ENCODE measurements at regions not wholly inside any gene's neighbourhood (a gene's known extent, or its start where the extent isn't known, plus 50 kb on each side); places are given as distances from the start of the nearest gene placed in this dataset.
"Not testable (repeated sequence)": the region's sequence is repeated elsewhere in the genome, so short reads cannot be mapped to it uniquely, and the experiment has no call there.

DNA sequence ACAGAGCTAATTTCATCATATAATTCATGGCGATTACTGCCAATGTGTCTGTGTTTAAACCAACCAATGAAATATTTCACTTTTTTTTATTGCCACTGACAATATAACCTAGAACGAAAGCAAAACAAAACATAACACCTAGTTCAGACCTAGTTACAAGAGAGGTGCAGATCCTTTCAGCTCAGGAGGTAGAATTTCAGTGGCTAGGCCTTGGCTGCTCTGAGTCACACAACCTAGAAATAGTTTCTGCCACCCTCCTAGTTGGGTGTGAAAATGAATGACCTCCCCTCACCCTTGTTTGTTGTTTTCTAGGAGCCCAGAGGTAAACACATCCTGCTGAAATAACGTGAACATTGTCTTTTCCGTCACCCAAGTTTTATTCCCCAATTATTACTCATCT lies 356.3 kb downstream of the HTR1B start:
- in situ Hi-C loops (cut with MboI; ENCODE audit: low pct_unique_long_range_greater_than_20kb, low sequenced_read_pairs): no loop called here
- DNase-seq: no peak

DNA sequence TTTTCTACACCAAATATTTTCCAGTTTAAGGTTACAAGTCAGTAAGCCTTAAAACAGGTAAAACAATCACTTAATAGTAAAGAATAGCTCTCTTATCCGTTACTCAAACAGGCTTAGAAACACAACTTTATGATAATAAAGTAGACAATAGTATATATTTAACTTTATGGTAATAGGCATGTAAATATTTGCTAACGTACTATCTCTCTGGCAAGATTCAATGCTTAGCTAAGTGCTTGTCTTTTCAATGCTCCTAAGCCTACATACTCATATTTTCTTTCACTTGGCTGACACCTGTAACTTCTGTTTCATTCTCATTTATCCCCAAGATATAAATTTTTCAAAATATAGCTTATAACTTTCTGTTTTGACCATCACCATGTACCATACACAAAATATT lies 358.2 kb downstream of the HTR1B start:
- in situ Hi-C loops (cut with MboI; ENCODE audit: low pct_unique_long_range_greater_than_20kb, low sequenced_read_pairs): no loop called here
- no peak for DNase-seq

DNA sequence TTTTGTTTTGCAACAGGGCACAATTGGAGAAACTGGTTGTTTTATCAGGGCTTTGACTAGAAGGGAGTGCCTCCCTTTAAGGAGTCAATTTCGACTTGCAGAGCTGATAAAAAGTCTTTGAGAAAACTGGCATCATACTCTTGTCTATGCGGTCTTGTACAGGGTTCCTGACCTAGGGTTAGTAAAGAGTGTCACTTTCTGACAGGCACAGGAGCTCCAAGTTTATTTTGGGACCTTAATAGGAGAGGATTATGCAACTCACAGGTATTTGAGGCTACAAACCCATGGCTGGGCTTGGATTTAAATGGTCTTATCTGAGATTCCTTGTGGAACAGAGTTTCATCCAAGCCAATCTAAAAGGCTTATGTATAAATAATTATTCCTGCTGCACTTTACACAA lies 365.4 kb downstream of the HTR1B start:
- no peak for DNase-seq
- in situ Hi-C loops (cut with MboI; ENCODE audit: low pct_unique_long_range_greater_than_20kb, low sequenced_read_pairs): no loop called here

DNA sequence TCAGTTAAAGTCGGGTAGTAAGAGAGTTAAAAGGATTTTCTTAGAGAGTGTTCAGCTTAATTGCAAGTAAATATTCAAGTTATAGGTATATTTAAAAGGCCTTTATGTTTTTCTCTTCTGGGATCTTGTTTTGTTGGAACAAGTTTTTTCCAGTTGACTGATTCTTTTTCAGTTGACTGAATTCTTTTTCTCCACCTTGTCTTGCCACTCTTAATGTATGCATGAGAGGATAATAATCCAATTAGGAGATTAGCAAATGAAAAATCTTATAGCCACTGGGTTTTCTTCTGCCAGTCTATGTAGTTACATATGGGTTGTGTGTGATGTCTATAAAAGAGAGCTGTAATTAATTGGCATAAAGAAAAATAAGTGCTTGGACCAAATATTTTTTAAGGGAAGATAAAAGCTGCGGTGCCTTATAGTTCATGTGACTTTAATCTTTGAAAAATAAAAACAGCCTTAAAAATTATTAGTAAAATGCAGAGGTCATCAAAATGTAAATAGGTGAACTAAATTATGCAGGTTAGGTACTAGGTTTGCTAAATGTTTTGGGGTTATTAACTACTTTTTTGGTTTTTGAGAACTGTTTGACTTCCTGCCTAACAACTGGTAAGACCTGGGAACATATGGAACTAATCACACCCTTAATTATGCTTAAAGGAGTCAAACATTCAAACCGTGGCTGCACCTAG lies 367.2 kb downstream of the HTR1B start:
- DNase-seq: no peak
- in situ Hi-C loops (cut with MboI; ENCODE audit: low pct_unique_long_range_greater_than_20kb, low sequenced_read_pairs): no loop called here

DNA sequence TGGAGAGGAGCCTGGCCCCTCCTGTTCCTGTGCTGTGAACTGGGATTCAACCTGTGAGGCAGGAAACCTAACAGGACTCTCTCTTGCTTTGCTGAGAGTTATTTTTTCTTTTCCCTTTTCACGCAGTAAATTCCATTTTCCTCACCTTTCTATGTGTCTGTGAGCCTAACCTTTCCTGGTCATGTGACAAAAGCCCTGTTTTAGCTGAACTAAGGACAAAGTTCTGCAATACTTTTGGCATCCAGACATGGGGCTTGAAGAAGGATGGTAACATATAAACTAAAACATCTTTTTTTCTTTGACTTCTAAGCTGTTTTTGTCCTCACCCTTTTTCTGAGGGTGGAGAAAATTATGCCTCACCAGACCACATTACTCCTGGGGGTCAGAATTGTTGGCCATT lies 368.5 kb downstream of the HTR1B start:
- in situ Hi-C loops (cut with MboI; ENCODE audit: low pct_unique_long_range_greater_than_20kb, low sequenced_read_pairs): no loop called here
- DNase-seq: no peak

DNA sequence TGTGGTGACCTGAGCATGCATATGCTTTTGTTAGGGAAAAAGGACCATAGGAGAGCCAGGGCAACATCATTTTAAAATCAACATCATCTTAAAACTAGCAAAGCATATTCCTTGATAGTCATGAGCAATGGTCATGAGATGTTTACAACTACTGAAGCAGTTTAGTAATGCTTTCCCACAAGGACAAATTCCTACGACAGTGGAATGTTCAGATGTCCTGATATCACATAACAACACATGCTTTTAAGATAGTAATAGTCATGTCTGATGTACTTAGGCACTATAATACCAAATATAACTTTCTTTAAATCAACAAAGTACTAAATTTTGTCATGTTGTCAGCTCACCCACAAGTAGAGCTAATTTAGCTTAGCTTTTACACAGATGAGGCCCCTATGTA lies 370.3 kb downstream of the HTR1B start:
- DNase-seq: no peak
- in situ Hi-C loops (cut with MboI; ENCODE audit: low pct_unique_long_range_greater_than_20kb, low sequenced_read_pairs): no loop called here

DNA sequence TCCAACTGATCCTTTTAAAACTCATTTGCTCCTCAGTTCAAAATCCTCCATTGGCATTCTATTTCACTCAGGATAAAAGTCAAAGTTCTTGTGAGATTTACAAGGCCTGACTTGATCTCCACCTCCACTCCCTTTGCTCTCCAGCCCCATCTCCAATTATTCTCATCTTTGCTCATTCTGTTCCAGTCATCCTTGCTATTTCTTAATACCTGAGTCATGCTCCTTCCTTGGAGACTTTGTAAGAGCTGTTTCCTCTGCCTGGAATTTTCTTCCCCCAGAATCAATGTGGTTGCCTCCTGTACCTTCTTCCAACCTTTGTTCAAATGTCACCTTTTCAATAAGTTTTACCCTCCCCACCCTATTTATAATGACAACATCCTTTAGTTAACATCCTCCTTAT lies 373.5 kb downstream of the HTR1B start:
- in situ Hi-C loops (cut with MboI; ENCODE audit: low pct_unique_long_range_greater_than_20kb, low sequenced_read_pairs): no loop called here
- DNase-seq: no peak

DNA sequence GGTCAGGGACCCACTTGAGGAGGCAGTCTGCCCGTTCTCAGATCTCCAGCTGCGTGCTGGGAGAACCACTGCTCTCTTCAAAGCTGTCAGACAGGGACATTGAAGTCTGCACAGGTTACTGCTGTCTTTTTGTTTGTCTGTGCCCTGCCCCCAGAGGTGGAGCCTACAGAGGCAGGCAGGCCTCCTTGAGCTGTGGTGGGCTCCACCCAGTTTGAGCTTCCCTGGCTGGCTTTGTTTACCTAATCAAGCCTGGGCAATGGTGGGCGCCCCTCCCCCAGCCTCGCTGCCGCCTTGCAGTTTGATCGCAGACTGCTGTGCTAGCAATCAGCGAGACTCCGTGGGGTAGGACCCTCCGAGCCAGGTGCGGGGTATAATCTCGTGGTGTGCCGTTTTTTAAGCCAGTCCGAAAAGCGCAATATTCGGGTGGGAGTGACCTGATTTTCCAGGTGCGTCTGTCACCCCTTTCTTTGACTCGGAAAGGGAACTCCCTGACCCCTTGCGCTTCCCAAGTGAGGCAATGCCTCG lies 375.4 kb downstream of the HTR1B start:
- not testable (repeated sequence) for DNase-seq

DNA sequence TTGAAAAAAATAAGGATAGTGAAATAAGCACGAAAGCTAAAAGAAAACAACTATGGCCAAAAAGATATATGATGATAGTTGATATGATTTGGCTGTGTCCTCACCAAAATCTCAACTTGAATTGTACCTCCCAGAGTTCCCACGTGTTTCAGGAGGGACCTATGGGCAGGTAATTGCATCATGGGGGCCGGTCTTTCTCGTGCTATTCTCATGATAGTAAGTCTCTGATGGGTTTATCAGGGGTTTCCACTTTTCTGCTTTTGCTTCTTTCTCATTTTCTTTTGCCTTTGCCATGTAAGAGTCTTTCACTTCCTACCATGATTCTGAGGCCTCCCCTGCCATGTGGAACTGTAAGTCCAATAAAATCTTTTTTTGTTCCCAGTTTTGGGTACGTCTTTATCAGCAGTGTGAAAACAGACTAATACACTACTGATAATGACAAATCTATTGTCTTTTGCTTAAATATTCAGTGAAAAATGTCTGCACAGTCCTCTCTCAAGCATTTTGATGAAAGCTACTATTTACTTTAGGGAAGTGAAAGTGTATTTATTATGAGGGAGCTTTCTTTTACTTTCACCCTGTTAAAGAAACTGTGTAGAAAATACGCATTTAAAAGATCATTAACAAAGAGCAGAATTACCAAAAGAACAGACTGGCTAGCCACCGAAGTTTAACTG lies 389.1 kb downstream of the HTR1B start:
- in situ Hi-C loops (cut with MboI; ENCODE audit: low pct_unique_long_range_greater_than_20kb, low sequenced_read_pairs): no loop called here

More for the DNA sequence above, 375.4 kb downstream of the HTR1B start:
- in situ Hi-C loops (cut with MboI; ENCODE audit: low pct_unique_long_range_greater_than_20kb, low sequenced_read_pairs): not testable (repeated sequence)

DNA sequence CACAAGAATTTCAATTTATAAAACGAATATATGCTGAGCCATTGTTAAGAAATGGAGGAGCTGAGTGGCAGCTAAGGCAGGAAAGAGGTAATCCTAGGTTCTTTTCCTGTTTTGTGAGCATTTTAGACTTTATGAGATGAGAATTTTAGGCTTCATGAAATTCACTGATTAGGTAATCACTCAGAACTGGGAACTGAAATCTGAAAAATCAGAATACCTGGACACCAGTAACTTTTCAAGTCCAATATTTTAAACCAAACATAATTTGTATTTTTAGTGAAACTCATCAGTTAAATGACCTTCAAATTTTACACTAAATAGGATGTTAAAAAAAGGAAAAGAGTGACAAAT lies 389.9 kb downstream of the HTR1B start:
- no peak for DNase-seq
- in situ Hi-C loops (cut with MboI; ENCODE audit: low pct_unique_long_range_greater_than_20kb, low sequenced_read_pairs): no loop called here

More for the DNA sequence above, 389.1 kb downstream of the HTR1B start:
- no peak for DNase-seq

DNA sequence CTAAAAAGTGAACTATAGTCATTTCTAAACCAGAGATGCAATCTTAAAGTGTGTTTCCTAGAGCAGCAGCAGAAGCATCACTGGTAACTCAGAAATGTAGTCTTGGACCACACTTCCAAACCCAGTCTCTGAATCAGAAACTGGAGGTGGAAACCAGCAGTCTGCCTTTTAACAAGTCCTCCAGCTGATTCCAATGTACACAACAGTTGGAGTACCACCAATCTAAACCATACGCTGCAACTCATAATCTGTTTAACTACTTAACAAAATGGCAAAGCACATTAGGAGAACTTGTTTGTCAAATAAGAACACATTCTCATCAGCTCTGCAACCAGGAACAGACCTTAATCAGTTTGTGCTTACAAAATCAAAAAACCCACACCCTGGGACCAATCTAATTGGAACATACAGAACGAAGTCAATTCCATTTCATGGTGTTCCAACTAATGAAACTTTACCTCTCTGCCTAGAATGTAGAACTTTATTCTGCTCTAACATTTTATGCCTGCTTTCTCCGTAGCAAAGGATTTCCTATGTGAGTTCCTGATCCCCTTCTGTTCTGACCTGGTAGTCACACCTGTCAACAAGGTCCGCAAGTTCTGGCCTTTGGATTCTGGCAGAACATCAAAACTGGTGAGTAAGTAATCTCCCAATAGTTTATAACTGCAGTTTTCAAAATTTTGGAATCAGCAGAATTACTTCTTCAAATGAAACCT lies 390.4 kb downstream of the HTR1B start:
- in situ Hi-C loops (cut with MboI; ENCODE audit: low pct_unique_long_range_greater_than_20kb, low sequenced_read_pairs): no loop called here

DNA sequence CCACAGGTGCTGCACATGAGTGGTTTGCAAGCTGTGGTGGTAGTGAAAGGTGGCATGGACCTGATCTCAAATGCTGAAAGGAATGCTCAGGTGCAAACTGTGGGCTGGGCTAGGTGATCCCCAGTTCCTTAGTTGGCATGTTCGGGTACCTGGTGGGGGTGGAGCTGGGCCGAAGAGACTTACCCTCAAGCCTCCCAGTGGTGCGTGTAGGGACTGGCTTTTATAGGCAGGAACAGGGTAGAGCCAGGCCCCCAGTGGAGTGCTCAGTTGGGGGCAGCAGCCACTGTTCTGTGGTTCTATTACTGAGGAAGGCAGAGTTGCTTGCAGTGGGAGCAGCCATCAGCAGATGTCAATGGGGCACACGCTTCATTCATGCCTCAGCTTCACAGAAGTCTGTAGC lies 399.8 kb downstream of the HTR1B start:
- no peak for DNase-seq
- in situ Hi-C loops (cut with MboI; ENCODE audit: low pct_unique_long_range_greater_than_20kb, low sequenced_read_pairs): no loop called here

More for the DNA sequence above, 390.4 kb downstream of the HTR1B start:
- DNase-seq: no peak

DNA sequence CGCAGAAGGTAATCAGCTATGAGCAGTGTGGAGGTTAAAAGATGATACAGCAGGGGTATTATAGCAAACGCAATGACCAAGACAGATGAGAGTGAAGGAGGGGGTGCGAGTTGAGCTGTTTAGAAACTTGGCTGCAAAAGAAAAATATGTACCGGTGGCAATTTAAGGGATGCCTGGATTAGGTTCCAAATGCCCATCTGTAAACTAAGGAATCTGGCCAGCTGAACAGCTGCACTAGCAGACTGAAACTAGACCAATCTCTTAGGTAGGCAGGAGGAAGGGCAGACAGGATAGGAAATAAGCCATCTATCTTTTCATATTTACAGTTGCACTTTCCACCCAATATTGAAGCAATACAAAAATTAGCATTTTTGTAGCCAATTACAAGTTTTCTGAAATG lies 407.6 kb downstream of the HTR1B start:
- in situ Hi-C loops (cut with MboI; ENCODE audit: low pct_unique_long_range_greater_than_20kb, low sequenced_read_pairs): no loop called here
- no peak for DNase-seq

DNA sequence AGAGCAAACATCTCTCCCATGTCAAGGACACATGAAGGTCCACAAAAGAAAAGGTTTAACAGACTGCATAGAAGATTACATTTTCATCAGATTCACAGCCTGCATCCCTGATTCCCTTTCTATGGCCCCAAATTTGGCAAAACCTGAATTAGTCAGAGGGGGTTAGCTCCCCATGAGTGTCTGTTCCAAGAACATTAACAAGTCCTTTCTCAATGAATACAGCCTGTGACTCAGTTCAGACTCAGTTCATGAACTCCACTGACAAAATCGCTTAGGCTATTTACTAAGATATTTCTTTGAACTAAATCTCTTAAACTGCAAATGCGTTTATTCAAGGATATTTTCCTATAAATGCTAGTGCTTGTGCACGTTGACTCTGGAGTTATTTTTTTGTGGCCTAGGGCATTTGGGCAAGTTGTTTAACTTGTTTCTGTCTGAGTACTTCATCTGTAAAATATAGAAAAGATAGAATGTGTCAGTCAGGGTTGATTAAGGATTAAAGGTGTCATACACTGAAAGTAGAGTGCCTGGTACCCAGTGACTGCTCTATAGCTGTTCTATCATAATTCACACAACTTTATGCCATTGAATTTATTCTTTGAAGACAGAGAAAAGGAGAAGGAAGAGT lies 422.6 kb downstream of the HTR1B start:
- in situ Hi-C loops (cut with MboI; ENCODE audit: low pct_unique_long_range_greater_than_20kb, low sequenced_read_pairs): no loop called here

DNA sequence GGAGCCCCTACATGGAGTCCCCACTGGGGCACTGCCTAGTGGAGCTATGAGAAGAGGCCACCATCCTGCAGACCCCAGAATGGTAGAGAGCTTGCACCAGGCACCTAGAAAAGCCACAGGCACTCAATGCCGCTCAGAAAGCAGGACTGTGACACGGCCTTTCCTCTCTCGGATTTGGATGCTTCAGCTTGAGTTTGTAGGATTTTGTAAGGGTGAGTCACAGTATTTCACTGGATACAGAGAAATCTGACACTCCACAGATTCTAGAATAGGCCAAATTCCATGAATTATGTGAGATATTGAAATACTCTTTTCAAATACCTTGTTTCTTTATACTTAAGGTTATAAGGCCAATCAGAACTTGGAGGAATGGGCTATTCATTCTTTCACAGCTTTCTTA lies 424.5 kb downstream of the HTR1B start:
- in situ Hi-C loops (cut with MboI; ENCODE audit: low pct_unique_long_range_greater_than_20kb, low sequenced_read_pairs): no loop called here
- DNase-seq: no peak

More for the DNA sequence above, 422.6 kb downstream of the HTR1B start:
- DNase-seq: no peak

DNA sequence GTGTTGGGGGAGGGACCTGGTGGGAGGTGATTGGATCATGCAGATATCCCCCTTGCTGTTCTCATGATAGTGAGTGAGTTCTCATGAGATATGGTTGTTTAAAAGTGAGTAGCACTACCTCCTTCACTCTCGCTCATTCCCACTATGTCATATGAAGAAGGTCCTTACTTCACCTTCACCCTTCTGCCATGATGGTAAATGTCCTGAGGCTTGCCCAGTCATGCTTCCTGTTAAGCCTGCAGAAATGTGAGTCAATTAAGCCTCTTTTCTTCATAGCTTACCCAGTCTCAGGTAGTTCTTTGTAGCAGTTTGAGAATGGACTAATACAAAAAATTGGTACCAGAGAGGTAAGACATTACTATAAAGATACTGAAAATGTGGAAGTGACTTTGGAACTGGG lies 425.9 kb downstream of the HTR1B start:
- no peak for DNase-seq
- in situ Hi-C loops (cut with MboI; ENCODE audit: low pct_unique_long_range_greater_than_20kb, low sequenced_read_pairs): no loop called here

DNA sequence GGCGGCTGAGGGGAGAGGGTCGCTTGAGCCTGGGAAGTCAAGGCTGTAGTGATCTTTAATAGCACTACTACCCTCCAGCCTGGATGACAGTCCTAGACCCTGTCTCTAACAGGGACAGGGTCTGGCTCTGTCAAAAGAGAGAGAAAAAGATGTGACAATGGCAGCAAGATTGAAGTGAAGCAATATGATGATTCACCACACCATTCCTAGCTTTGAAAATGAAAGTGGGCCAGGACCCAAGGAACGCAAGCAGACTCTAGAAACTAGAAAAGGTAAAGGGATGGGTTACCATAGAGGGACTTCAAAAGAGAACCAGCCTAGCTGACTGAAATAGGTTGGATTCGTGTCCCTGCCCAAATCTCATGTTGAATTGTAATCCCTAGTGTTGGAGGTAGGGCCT lies 426.9 kb downstream of the HTR1B start:
- in situ Hi-C loops (cut with MboI; ENCODE audit: low pct_unique_long_range_greater_than_20kb, low sequenced_read_pairs): no loop called here
- no peak for DNase-seq

DNA sequence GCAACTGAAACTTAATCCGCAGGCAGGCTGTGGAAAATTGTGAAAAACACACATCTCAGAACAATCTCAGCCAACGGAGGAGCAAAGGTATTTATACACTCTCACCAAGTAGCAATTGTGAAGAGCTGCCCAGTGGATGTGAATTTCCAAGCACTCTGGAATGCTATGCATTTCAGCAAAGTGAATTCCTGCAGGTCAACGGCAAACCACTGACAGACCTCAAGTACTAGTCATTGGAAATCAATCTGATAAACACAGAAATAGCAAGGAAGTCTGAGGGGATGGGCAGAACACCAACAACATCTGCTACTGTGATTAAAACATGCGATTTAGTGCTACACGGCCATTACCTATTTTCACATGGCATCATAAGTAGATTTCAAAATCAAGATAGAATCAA lies 429.1 kb downstream of the HTR1B start:
- in situ Hi-C loops (cut with MboI; ENCODE audit: low pct_unique_long_range_greater_than_20kb, low sequenced_read_pairs): no loop called here

DNA sequence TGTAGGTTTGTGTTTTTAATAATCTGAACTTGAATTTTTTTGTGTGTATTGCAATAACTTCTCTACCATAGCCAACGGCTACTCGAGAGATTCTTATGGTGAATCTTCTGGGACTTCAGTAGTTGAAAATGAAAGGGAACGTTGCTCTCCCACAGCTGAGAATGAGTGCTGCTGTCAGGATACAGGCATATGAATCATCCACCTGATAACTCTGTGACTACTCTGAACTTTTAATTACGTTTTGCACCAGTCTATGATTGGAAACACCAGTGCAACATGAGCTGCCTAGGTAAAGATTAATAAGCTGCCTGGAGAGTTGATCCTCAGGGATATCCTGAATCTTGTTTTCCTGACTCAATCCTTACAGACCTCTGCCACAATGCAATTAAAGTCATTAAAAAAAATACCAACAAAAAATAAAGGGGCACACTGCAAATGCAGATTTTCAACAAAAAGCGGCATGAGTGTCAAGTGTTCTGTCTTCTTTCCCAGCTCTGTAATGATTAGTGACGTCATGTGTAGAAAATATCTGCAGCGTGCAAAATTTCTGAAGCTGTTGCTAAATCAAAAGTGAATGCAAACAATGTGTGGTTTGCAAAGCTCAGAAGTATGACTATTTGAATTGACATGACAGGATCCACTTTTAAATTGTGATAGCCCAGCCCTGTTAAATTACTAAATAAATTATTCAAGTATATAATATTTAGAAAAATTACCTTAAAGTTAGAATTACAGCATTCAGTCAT lies 432.2 kb downstream of the HTR1B start:
- in situ Hi-C loops (cut with MboI; ENCODE audit: low pct_unique_long_range_greater_than_20kb, low sequenced_read_pairs): no loop called here

More for the DNA sequence above, 429.1 kb downstream of the HTR1B start:
- DNase-seq: no peak

More for the DNA sequence above, 432.2 kb downstream of the HTR1B start:
- DNase-seq: no peak
